GM23248 (cell line): ENCODE measurements at regions not wholly inside any gene's neighbourhood (a gene's known extent, or its start where the extent isn't known, plus 50 kb on each side); places are given as distances from the start of the nearest gene placed in this dataset.

ENCODE experiments used
- DNase-seq: peaks from one replicate; pipeline ENCODE4 v3.0.0-alpha.2; 2015
- H2AFZ ChIP-seq: fragments of 200-600 bp; sonication (generic); 2 replicates; pipeline ENCODE4 v1.6.1; 2016; ENCODE audit warnings: antibody characterized with exemption
- H3F3A ChIP-seq: fragments of 200-600 bp; sonication (generic); 2 replicates; pipeline ENCODE4 v1.6.1; 2016; ENCODE audit warnings: mild to moderate bottlenecking, antibody characterized with exemption, mixed run types; ENCODE audit not compliant: insufficient read depth
- H3K27ac ChIP-seq: fragments of 200-600 bp; sonication (generic); 2 replicates; pipeline ENCODE4 v1.5.1; 2016; ENCODE audit warnings: mild to moderate bottlenecking
- H3K27me3 ChIP-seq: fragments of 200-600 bp; sonication (generic); replicated peaks from 2 replicates; pipeline ENCODE4 v1.6.1; 2016; ENCODE audit warnings: mild to moderate bottlenecking; ENCODE audit not compliant: insufficient read depth
- H3K36me3 ChIP-seq: fragments of 200-600 bp; sonication (generic); 2 replicates; pipeline ENCODE4 v1.6.1; 2016; ENCODE audit warnings: low read depth, mild to moderate bottlenecking
- H3K4me1 ChIP-seq: fragments of 200-600 bp; sonication (generic); 2 replicates; pipeline ENCODE4 v1.6.1; 2016; ENCODE audit warnings: mild to moderate bottlenecking; ENCODE audit not compliant: insufficient read depth
- H3K4me2 ChIP-seq: fragments of 200-600 bp; sonication (generic); one replicate; pipeline ENCODE4 v1.6.1; 2016; ENCODE audit warnings: mild to moderate bottlenecking; ENCODE audit not compliant: unreplicated experiment
- H3K4me3 ChIP-seq: fragments of 200-600 bp; sonication (generic); 2 replicates; pipeline ENCODE4 v1.5.1; 2016; ENCODE audit warnings: mild to moderate bottlenecking
- H3K79me2 ChIP-seq: fragments of 200-600 bp; sonication (generic); 2 replicates; pipeline ENCODE4 v1.6.1; 2016; ENCODE audit warnings: mild to moderate bottlenecking; ENCODE audit not compliant: insufficient read depth
- H3K9ac ChIP-seq: fragments of 200-600 bp; sonication (generic); 2 replicates; pipeline ENCODE4 v1.6.1; 2016; ENCODE audit warnings: mild to moderate bottlenecking
- H3K9me2 ChIP-seq: fragments of 200-600 bp; sonication (generic); 2 replicates; pipeline ENCODE4 v1.6.1; 2016; ENCODE audit warnings: mixed run types, mild to moderate bottlenecking, moderate library complexity; ENCODE audit not compliant: insufficient read depth
- H3K9me3 ChIP-seq: fragments of 200-600 bp; sonication (generic); one replicate; pipeline ENCODE4 v1.6.1; 2017; ENCODE audit warnings: low read depth
- H4K20me1 ChIP-seq: fragments of 200-600 bp; sonication (generic); 2 replicates; pipeline ENCODE4 v1.6.0; 2016; ENCODE audit not compliant: insufficient read depth
- EZH2 ChIP-seq: fragments of 200-600 bp; sonication (generic); IDR thresholded peaks from 2 replicates; pipeline ENCODE4 v1.6.1; 2018; ENCODE audit warnings: antibody characterized with exemption, mild to moderate bottlenecking; ENCODE audit not compliant: insufficient read depth, poor library complexity, severe bottlenecking
- EZH2phosphoT487 ChIP-seq: fragments of 200-600 bp; sonication (generic); IDR thresholded peaks from 2 replicates; pipeline ENCODE4 v1.6.1; 2018; ENCODE audit warnings: antibody characterized with exemption, moderate library complexity, mild to moderate bottlenecking, low read depth; ENCODE audit not compliant: insufficient read depth
- WGBS, 2 experiments: methylation state at CpG; one replicate each; pipeline ENCODE4 v1.1.6; 2015 to 2017; ENCODE audit warnings: low lambda C conversion rate in 2 of 2, low coverage in 1 of 2; ENCODE audit errors: missing lambda C conversion rate in 2 of 2; 5-methylcytosine and 5-hydroxymethylcytosine counted together
- in situ Hi-C: fragments of 300-500 bp; cut with MboI; formaldehyde crosslinking; loops from 2 replicates; pipeline ENCODE4 v1.15.0; 2020

GRCh38 chr14:96634481-96634880 lies 132.3 kb downstream of the PAPOLA start:
- Histone ChIP-seq H3K4me2 (no peak overlapping the region), H3K9me3 (no peaks in the 10 kb centered on the region), H3K27ac (no peak overlapping the region), H4K20me1 (no peaks in the 10 kb centered on the region), H3K27me3 (no peaks in the 10 kb centered on the region), H3K4me3 (no peak overlapping the region), H3K79me2 (no peaks in the 10 kb centered on the region), H3F3A (no peaks in the 10 kb centered on the region), H3K36me3 (no peaks in the 10 kb centered on the region), H3K9ac (no peak overlapping the region), H3K9me2 (no peaks in the 10 kb centered on the region), H2AFZ (no peak overlapping the region), H3K4me1 (no peaks in the 10 kb centered on the region)
- in situ Hi-C loops, result no loop called here
- no peak for DNase-seq
- 19 to 29% methylated on average over 9 of the region's 9 CpGs for WGBS, 2 experiments
- TF ChIP-seq EZH2 (no peak), EZH2phosphoT487 (no peak)

GRCh38 chr14:96634896-96635295 lies 132.7 kb downstream of the PAPOLA start:
- in situ Hi-C loops, result no loop called here
- H3K79me2 ChIP-seq, result no peaks in the 10 kb centered on the region
- H3K9ac ChIP-seq, result no peak overlapping the region
- H3K4me3 ChIP-seq, result no peak overlapping the region
- no peaks in the 10 kb centered on the region for H4K20me1 ChIP-seq
- H3K36me3 ChIP-seq, result no peaks in the 10 kb centered on the region
- no peak overlapping the region for H3K4me2 ChIP-seq
- 21 to 23% methylated on average over 5 of the region's 5 CpGs for WGBS, 2 experiments
- H3K27ac ChIP-seq, result no peak overlapping the region
- no peaks in the 10 kb centered on the region for H3K9me3 ChIP-seq
- no peak overlapping the region for H2AFZ ChIP-seq
- no peaks in the 10 kb centered on the region for H3K9me2 ChIP-seq
- DNase-seq, result no peak
- no peaks in the 10 kb centered on the region for H3K27me3 ChIP-seq
- H3K4me1 ChIP-seq, result no peaks in the 10 kb centered on the region
- no peaks in the 10 kb centered on the region for H3F3A ChIP-seq
- TF ChIP-seq EZH2, result no peak
- no peak for TF ChIP-seq EZH2phosphoT487

GRCh38 chr14:96635850-96636249 lies 133.7 kb downstream of the PAPOLA start:
- Histone ChIP-seq H3F3A (no peaks in the 10 kb centered on the region), H3K9me2 (no peaks in the 10 kb centered on the region), H3K4me1 (no peaks in the 10 kb centered on the region), H3K4me3 (no peak overlapping the region), H3K36me3 (no peaks in the 10 kb centered on the region), H3K27me3 (no peaks in the 10 kb centered on the region), H3K9ac (no peak overlapping the region), H3K79me2 (no peaks in the 10 kb centered on the region), H2AFZ (no peak overlapping the region), H3K27ac (no peak overlapping the region), H3K4me2 (no peak overlapping the region), H3K9me3 (no peaks in the 10 kb centered on the region), H4K20me1 (no peaks in the 10 kb centered on the region)
- TF ChIP-seq EZH2phosphoT487 (no peak), EZH2 (no peak)
- 45 to 56% methylated on average over 10 to 11 of the region's 11 CpGs for WGBS, 2 experiments
- DNase-seq, result no peak
- in situ Hi-C loops, result no loop called here

GRCh38 chr14:96637521-96637920 lies 135.3 kb downstream of the PAPOLA start:
- H4K20me1 ChIP-seq, result no peaks in the 10 kb centered on the region
- no peaks in the 10 kb centered on the region for H3K4me1 ChIP-seq
- H3K9me2 ChIP-seq, result no peaks in the 10 kb centered on the region
- H3K9ac ChIP-seq, result no peak overlapping the region
- H3K4me3 ChIP-seq, result no peak overlapping the region
- no peaks in the 10 kb centered on the region for H3K79me2 ChIP-seq
- WGBS, 2 experiments, result 37 to 42% methylated on average over 5 of the region's 5 CpGs
- H2AFZ ChIP-seq, result no peak overlapping the region
- H3K9me3 ChIP-seq, result no peaks in the 10 kb centered on the region
- H3K27ac ChIP-seq, result no peak overlapping the region
- in situ Hi-C loops, result no loop called here
- H3K27me3 ChIP-seq, result no peaks in the 10 kb centered on the region
- no peak overlapping the region for H3K4me2 ChIP-seq
- TF ChIP-seq EZH2, result no peak
- TF ChIP-seq EZH2phosphoT487, result no peak
- DNase-seq, result no peak
- no peaks in the 10 kb centered on the region for H3K36me3 ChIP-seq
- no peaks in the 10 kb centered on the region for H3F3A ChIP-seq
